Erythroblast (primary cell): ENCODE measurements at regions not wholly inside any gene's neighbourhood (a gene's known extent, or its start where the extent isn't known, plus 50 kb on each side); places are given as distances from the start of the nearest gene placed in this dataset.

Experiments
- DNase-seq, 2 experiments: peaks; one replicate each; lab custom pipeline; 2025; lab: John Stamatoyannopoulos, UW
- GATA1 ChIP-seq: IDR thresholded peaks from 2 replicates; pipeline ENCODE4 v1.6.1; 2011; ENCODE audit warnings: low read depth, mild to moderate bottlenecking, control low read depth, low read length, moderate library complexity
- POLR2A ChIP-seq: IDR thresholded peaks from 2 replicates; pipeline ENCODE4 v1.6.1; 2011; ENCODE audit warnings: mild to moderate bottlenecking, low read length

DNA sequence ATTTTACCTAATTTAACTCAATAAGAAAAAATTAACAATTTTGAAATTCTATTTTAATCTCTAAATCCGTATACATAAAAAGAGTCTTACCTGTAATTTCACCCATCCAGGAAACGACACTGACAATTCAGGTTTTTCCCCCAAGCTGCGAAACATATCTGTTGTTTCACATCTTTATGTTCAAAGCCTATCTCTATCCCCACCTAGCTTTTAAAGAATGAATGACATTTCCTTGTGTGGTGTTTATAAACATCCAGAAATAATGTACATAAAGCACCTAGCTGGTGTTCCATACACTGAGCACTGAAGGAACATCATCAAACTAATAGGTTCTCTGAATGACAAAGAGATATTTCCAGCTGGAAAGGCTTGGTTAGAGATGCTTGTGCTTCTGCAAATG, 867.8 kb downstream of the SQOR start:
- DNase-seq, result no peak
- TF ChIP-seq GATA1 (no peak), POLR2A (no peak)

DNA sequence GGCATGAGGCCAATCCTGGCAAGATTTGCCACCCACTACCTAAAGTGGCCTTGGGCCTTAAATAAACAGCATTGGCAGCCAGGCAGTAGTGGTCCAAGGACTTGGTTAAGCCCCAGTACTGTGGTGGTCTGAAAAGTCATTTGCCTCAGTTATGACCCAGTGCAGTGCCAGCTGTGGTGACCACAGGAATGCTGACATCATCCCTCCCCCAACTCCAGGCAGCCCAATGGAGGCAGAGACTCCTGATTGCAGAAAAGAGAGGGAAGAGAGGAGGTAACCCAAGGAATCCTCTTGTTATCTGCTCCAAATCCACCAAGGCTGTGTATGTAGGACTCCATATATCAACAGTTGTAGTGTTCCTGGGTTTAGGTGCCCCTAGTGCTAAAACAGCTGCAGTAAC, 883.6 kb downstream of the SQOR start:
- TF ChIP-seq GATA1, result no peak
- TF ChIP-seq POLR2A, result no peak
- DNase-seq, result no peak

DNA sequence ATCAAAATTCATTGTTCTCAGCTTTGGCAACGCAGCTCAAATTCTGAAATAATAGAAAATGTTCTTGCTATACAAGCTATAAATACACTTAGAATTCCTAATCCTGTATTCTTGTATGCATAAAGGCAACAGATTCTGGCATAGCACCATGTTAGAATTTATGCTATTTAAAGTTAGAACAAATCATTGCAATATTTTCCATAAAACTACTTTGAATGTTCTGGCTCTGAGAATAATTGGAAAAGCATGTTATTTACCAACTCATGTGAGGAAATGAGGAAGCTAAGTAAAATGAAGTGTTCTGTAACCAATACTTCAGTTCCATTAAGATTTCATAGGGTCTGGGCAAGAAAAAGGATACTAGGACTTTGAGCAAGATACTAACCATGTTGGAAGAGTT, 888.9 kb downstream of the SQOR start:
- DNase-seq, result no peak

DNA sequence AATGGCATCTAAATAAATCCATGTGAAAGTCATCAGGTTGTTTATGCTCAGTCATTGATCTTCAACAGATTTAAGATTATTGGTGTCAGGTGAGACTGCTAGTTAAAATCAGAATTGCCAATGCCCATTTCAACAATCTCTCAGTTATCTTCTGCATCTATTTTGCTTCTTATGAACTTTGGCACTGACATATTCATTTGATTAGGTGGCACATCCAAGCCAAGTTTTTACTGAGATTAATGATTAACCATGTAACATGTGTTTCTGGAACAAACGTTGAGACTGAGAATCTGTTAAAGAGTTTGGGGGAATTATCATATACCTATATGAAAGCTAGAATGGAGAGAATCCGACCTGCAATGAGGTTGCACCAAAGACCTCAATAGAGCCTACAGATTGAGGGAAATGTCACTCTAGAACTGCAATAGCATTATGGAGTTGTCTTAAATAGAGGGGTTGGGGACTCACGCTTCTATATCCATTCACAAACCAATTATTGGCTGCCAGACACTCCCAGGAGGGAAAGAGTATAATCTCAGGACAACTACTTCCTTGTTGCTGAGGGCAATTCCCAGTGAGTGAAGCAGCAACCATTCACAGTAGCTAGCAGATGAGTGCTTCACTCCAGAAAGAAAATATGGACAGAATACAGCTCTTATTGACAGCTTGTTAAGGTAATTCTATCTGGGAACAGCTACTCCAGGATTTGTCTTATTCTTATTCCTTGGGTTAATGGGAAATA, 891.3 kb downstream of the SQOR start:
- TF ChIP-seq GATA1, result no peak
- TF ChIP-seq POLR2A, result no peak
- DNase-seq, result no peak

More for the DNA sequence above, 888.9 kb downstream of the SQOR start:
- TF ChIP-seq GATA1 (no peak), POLR2A (no peak)

DNA sequence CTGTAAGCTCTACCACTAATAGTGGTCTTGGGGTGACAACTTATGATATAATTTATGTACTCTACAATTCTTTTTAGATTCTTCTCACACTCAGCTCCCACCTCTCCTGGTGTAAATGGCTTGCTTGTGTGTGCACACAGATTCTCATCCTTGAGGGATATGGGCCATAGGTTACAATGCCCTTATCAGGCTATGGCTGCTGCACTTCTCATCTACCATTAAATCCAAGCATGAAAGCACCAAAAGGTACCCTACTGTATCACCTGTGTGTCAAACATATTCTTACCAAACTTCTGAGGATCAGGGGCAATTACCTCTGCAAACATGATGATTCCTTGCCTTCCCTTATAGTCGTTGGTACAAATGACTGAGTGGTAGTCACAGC, 891.9 kb downstream of the SQOR start:
- no peak for DNase-seq
- TF ChIP-seq GATA1 (no peak), POLR2A (no peak)

DNA sequence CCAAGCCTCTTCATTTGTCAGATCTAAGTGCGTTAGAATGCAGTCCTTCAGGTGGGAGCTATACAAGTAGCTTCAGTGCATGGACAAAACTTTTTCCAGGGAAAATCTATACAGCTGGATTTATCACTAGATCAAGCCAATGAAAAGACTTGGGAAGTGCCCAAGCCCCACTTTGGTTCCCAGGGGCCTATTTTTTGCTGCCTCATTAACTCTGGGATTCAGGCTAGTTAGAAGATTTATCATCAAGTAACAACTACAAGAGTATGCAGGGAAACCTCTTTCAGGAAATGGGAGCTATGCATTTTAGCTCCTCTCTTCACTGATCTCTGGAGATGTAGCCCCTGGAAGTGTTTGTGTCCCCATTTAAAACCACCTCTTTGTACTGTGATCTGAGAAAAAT, 908.8 kb downstream of the SQOR start:
- TF ChIP-seq GATA1, result no peak
- TF ChIP-seq POLR2A, result no peak
- DNase-seq, result no peak

DNA sequence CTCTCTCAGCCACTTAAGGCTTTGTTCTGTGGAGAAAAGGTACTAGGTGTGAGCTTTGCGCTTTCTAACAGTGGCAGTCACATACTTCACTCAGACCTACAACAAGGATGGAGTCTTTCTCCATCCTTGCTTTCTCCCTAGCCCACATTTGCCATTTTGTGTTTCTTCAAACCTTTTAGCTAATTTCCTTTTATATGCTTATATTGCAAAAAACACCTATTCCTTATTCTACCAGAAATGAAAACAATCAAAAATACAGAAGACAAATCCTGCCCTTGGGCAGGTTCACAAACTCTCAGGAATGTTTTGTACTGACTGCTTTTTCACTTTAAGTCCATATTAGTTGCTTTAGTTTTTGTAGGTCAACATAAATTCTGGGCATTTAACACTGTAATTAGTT, 914.2 kb downstream of the SQOR start:
- TF ChIP-seq POLR2A (no peak), GATA1 (no peak)
- DNase-seq, result no peak

DNA sequence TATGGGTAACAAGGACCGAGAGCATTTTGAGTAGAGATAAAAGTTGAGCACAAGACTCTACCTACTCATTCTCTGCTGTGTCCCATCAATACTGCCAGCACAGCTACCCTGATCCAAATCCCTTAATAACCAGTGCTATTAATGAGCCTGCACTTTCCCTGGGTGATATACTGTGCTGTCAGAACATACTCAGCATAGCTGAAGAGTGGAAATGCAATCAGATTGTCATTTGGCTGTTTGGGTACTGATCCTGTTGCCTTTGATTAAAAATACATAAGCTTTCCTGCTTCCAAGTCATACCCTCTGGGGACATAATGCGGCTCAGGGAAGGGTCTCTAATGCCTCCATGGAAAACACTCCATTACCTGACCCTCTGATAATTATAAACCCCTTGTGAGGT, 917.5 kb downstream of the SQOR start:
- no peak for DNase-seq
- no peak for TF ChIP-seq POLR2A
- no peak for TF ChIP-seq GATA1

DNA sequence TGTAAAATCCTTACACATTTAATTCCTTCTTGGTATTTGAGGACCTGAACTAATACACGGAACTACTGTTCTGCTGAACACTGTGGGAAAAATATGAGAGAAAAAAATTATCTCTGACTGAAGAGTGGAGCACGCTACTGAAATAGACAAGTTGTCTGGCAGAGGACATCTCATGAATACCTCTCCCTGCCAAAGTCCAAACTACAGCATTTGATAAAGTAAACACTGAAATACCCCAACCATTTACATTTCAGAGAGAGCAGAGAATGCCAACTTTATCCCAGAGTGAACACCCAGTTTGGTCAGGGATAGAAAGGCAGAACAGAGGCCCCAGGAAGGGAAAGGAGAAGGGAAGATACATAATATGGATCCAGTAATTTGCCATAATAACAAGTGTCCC, 920.7 kb downstream of the SQOR start:
- no peak for DNase-seq
- TF ChIP-seq POLR2A (no peak), GATA1 (no peak)

DNA sequence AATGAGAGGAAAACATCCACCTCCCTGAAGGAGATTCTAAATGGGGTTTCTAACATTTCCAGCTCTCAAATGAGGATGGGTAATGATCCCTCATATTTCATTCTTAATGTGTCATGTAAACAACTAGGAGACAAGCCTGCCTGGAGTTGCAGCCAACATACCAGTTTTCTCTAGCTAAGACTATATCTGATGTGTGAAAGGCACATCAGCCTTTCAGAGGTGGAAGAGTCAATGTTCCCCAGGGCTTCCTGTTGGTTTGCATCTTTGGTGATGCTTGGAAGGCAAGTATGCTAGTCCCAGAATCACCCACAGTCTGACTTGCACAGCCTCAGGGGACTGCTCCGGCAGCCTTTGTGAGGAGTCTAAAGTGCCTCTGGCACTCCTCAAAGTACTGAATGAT, 921.2 kb downstream of the SQOR start:
- no peak for DNase-seq
- TF ChIP-seq GATA1 (no peak), POLR2A (no peak)

DNA sequence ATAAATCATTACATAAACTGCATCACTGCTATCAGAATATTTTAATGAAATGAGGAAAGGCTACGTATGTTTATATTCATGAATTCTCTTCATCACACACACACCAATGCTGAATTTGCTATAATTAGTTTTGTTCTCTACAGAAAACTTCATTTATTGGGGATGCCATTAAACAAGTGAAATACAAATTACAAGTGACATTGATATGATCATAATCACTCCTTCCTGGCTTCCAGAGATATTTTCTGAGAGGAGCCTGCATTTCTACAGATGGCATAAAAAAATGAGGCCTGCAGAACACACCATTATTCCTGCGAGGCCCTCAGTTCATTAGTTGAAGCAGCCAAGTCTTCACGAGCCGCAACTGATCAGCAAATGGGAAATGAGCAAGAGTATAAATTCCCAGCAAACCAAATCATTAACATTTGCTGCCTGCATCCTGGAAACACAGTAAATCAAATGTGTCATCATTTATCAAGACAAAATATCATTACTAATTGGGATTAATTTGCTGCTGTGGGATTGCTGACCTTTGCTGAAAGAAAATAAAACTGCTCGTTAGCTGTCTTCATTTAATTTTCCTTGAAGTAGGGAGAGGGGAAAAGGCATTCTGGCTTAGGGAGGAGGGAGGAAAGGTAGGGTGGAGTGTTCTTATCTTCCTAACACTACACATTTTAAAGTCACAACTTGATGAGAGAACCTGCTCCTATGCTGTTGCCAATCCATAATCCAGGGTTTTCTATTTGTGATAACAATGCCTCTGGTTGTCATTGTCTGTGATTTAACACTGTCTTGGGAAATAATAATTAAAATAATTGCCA, 921.9 kb downstream of the SQOR start:
- TF ChIP-seq GATA1 (no peak), POLR2A (no peak)

DNA sequence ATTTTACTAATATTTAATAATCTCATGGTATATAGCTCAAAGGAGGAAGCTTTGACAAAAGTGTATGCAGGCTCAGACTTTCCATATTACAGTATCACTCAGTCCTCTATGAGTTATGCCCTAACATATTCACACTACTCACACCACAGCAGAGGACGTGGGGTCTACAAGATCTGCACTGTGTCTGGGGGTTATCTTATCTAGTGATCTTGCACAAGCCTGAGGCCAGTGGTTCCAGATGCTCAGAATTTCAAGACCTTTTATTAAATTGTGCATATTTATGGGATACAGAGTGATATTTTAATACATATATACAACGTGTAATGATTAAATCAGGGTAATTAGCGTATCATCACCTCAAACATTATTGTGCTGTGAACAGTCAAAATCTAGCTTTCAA, 933.1 kb downstream of the SQOR start:
- DNase-seq, result no peak
- TF ChIP-seq GATA1 (no peak), POLR2A (no peak)

More for the DNA sequence above, 921.9 kb downstream of the SQOR start:
- no peak for DNase-seq

DNA sequence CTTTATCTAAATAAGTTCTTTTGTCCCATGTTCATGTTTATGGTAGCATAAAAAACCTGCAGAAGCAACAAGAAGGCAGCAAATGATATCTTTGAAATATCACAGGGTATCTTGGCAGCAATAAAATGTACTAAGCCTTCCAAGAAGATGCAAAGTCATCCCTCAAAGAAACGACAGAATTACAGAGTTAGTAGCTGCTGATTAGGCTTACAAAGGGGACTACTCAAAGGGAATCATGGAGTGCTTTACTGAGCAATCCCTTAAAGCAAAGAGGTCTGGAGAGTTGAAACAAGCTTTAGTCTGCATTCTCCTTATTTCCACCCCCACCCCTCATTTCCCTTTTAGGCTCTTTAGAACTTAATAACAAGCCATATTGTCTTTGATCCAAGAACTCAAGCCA, 935.0 kb downstream of the SQOR start:
- TF ChIP-seq POLR2A (no peak), GATA1 (no peak)
- no peak for DNase-seq

DNA sequence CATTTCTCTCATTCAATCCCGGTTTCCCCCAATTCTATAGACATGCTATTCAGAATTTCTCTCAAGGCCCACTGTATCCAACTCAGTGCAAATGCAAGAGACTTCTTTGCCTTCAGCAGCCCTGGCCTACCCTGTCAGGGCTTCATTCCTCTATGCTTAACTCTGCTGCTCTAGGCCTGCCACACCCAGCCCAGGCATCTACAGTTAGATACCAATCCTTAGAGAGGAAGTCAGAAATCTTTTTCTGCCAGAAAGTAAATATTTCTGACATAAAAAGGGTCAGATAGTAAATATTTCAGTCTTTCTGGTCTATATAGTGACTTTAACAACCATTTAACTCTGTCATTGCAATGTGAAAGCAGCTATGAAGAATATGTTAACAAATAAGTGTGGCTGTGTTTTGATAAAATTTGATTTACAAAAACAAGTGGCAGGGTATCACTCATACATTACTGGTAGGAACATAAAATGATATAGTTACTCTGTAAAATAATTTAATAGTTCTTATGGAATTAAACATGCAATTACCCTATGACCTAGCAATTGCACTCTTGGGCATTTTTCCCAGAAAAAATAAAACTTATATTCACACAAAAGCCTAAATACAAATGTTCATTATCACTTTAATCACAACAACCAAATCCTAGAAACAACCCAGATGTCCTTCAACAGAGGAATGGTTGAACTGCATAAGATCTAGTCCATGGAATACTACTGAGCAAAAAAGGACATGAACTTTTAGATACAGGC, 942.0 kb downstream of the SQOR start:
- no peak for TF ChIP-seq GATA1
- TF ChIP-seq POLR2A, result no peak
- no peak for DNase-seq
